ENCODE measurements at regions not wholly inside any gene's neighbourhood (a gene's known extent, or its start where the extent isn't known, plus 50 kb on each side); places are given as distances from the start of the nearest gene placed in this dataset.

- TF ChIP-seq ZFX (IDR thresholded peaks at IDR 0.05; ENCODE audit: borderline replicate concordance) (no peak), CTCF (IDR thresholded peaks at IDR 0.05) (no peak)
- no peak overlapping the region for H3K27ac ChIP-seq
Measured at GRCh38 chr10:20970044-20970443, 72.9 kb upstream of the NEBL start.

DNA sequence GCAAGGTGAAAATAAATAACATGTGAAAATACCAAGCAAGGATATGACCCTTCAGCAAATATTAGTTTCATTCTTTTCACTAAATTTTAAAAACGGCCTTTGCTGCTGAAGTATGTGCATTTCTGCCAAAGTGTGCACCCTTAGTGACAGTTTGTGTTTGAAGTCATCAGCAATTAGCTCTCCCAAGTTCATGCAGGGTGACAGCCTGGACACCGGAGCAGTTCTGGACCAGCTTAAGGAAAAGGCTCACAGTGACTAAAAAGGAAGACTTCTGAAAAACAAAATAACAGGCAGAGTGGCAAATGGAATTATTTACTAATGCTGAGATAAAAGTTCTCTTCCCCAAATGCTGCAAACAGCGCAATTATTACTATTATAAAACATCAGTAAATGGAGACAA is 69.3 kb upstream of the NEBL start:
- TF ChIP-seq CTCF (IDR thresholded peaks at IDR 0.05), result no peak
- TF ChIP-seq ZFX (IDR thresholded peaks at IDR 0.05; ENCODE audit: borderline replicate concordance), result no peak
- H3K27ac ChIP-seq, result no peak overlapping the region

DNA sequence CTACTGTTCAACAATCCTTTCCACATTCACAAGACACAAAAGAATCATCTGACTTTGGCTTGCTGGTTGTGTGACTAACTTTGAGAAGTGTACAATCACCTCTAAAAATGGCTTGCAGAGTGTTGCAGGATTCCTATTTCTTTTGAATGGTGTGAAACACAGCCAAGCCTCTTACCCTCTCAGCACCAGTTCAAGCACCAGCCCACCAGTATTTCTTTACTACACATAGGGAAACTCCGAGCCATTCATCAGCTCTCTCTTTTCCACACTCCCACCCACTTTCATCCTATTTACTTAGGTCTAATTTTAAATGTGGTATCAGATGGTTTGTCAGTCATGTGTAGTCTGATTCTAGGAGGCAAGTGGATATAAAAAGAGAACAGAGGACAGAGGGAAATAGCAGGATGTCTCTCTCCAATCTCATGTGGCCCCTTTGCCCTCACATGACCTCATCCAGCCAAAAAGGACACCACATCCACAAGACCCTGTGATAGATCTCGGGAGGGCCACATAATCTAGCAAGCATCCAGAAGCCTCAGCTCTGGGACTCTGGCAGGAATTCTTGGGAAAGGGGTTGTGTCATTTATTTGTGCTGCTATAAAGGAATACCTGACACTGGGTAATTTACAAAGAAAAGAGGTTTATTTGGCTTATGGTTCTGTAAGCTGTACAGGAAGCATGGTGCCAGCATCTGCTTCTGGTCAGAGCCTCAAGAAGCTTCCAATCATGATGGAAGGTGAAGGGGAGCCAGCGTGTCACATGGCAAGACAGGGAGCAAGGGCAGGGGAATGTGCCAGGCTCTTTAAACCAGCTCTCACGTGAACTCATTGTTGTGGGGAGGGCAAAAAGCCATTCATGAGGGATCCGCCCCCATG is 66.8 kb upstream of the NEBL start:
- H3K27ac ChIP-seq, result no peak overlapping the region
- TF ChIP-seq CTCF (IDR thresholded peaks at IDR 0.05) (no peak), ZFX (IDR thresholded peaks at IDR 0.05; ENCODE audit: borderline replicate concordance) (no peak)

DNA sequence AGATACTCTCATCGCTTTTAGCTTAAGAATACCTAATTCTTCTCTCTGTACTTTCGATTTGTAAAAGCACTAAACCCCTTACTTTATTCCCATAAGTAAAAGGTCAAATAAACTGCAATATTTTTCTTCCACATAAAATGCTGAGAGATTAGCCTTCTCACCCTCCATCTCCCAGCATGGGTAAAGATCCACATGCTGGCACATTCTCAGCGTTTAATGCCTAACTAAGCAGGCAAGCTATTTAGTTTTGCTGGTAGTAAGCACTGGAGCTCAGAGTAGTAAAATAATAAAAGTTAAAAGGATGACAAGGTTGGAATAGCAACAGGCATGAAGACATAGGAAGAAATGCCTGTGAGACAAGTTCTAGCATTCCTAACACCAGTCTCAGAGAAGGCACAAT is 65.9 kb upstream of the NEBL start:
- H3K27ac ChIP-seq, result no peak overlapping the region
- no peak for TF ChIP-seq ZFX (IDR thresholded peaks at IDR 0.05; ENCODE audit: borderline replicate concordance)
- TF ChIP-seq CTCF (IDR thresholded peaks at IDR 0.05), result no peak

DNA sequence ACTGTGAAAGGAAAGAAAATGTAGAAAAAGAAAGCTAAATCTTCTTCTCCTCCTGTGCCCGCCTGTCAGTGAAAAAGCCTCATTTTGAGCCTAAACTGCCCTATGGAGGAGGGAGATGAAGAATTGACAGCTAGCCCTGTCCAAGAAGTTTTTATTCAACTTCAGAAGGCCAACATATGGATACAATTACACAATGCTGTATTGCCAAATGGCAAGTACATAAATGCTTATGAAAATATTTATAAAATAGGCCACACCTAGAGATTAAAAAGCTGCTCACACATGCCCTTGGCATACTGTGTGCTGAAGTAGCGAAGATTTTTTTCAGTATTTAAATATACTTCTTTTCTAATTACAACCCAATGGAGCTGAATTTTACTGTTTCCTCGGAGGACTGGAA is 65.1 kb upstream of the NEBL start:
- H3K27ac ChIP-seq, result no peak overlapping the region
- no peak for TF ChIP-seq ZFX (IDR thresholded peaks at IDR 0.05; ENCODE audit: borderline replicate concordance)
- TF ChIP-seq CTCF (IDR thresholded peaks at IDR 0.05), result no peak

- TF ChIP-seq ZFX (IDR thresholded peaks at IDR 0.05; ENCODE audit: borderline replicate concordance) (no peak), CTCF (IDR thresholded peaks at IDR 0.05) (no peak)
- no peak overlapping the region for H3K27ac ChIP-seq
Measured at GRCh38 chr10:20959242-20959641, 62.1 kb upstream of the NEBL start.

DNA sequence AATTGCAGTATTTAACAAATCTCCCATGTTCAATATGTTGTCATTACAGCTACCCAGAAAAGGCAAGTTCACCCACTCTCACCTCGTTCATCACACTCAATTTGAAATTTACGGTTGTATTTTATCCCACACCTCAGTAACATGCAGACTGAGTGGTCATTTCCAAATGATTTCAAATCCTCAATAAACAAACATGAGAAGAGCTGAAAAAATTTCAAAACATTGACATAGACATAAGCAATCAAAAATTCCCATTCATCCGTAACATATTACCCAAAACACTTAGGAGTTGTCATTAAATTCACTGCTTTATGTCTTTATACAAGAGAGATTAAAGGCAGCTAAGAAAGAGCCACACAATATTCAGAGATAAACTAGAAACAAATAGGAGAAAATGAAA is 61.7 kb upstream of the NEBL start:
- TF ChIP-seq CTCF (IDR thresholded peaks at IDR 0.05) (no peak), ZFX (IDR thresholded peaks at IDR 0.05; ENCODE audit: borderline replicate concordance) (no peak)
- H3K27ac ChIP-seq, result no peak overlapping the region
